GM21360 (cell line): ENCODE measurements at regions not wholly inside any gene's neighbourhood (a gene's known extent, or its start where the extent isn't known, plus 50 kb on each side); places are given as distances from the start of the nearest gene placed in this dataset.
"Not testable (repeated sequence)": the region's sequence is repeated elsewhere in the genome, so short reads cannot be mapped to it uniquely, and the experiment has no call there.

Experiments
- ATAC-seq: cut with Tn5 transposase; IDR thresholded peaks from one replicate; pipeline ENCODE4 v1.9.1; 2021; ENCODE audit warnings: mild to moderate bottlenecking, moderate library complexity; ENCODE audit not compliant: unreplicated experiment

DNA sequence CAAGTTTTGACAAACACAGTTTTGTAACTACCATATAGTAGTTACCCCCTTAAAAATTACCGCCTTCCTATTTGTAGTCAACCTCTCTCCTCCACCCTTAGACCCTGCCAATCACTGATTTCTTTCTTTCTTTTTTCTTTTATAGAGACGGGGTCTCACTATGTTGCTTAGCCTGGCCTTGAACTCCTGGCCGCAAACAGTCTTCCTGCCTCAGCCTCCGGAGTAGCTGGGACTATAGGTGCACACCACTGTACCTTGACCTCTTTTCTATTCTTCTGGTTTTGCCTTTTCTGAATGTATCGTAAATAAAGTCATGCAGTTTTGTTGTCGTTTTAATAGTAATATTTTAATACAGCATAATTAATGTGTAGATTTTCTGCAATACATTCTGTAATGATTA is 460.3 kb downstream of the EPM2A start:
- ATAC-seq = no peak

DNA sequence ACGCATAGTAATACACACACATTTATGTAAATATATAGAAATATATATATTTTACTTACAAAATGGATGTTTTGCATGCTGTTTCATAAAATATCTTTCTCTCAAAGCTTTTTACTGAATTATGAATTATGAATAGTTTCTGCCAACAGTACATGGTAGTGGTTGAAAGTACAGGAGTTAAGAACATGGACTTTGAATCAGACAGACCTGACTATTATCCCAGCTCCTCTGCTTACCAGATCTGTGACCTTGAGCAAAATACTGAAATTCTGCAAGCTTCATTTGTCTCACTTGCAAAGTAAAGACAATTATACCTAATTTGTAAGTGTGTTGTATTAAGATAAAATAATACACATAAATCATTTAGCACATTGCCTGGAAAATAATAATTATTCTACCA is 459.5 kb downstream of the EPM2A start:
- no peak for ATAC-seq

DNA sequence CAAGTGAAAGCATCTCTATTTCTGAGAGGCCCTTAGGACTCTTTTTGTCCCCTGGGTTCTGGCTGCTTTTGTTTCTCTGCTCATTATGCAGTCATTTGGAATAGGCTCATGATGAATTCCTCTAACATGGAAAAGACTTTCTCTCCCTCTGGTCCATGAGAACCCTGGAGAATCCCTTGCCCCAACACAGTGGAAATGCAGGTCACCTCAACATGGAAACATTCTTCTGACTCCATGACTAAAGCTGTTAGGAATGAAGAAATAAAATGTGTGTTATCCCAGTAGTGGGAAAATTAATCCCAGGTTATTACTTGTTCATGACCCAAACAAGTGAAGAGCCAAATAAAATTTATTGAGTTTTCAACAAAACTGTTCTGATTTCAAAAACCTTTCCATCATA is 458.6 kb downstream of the EPM2A start:
- ATAC-seq = no peak

DNA sequence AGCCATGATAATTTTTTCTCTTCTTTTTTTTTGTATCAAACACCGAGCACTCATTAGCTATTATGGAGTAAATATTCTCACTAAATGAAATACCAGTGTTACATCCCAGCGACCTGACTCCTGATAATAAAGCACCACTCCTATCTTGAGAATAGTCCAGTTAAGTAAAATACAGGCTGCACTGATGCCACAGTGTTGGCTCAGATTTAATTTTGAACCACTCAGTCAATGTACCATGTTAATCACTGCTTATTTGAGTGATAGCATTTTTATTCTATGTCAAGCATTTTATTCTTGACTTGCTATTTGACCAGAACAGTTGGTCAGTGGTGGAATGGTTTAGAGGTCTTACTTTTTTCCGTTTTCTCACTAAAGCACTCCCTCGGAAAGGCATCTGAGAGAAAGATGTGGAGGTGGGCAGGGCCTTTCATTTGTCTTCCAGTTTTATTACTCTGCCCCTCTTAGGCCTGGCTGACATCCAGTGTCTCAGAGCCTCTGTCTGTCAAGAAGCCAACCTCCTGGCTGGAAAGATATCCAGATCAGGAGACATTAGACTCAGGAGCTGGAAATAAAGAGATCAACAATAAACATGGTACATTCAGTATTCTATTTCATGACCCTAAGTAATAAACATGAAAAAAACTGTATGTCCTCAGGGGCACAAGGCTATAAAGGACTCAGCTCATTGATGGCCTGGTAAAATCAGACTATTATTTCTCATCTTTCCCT is 457.8 kb downstream of the EPM2A start:
- ATAC-seq = no peak

DNA sequence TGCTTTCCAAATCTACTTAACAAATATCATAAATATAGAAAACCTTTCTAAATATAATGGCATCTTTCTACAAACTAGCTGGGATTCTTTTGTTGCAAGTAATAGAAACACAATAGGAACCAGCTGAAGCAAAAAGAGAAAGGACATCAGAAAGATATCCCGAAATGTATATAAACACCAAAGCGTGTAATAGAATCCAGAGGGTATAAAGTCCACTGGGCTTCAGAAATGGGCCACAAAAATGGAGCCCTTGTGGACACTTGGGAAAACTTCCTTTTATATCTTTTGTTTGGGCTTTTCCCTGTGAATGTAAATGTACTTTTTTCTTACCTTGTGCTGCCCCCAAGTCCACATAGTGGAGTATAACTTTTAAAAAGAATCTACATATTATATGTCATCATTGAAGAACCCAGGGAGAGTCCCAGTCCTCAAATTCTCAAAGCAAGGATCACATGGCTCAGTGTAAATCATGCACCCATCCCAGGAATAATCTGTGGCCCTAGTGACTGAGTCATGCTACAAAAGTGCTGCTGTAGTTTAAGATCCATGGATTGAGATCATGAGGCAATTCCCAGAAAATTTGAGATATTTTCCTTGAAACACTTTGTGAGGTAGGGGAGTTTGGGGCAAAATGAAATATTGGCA is 457.0 kb downstream of the EPM2A start:
- ATAC-seq = no peak

DNA sequence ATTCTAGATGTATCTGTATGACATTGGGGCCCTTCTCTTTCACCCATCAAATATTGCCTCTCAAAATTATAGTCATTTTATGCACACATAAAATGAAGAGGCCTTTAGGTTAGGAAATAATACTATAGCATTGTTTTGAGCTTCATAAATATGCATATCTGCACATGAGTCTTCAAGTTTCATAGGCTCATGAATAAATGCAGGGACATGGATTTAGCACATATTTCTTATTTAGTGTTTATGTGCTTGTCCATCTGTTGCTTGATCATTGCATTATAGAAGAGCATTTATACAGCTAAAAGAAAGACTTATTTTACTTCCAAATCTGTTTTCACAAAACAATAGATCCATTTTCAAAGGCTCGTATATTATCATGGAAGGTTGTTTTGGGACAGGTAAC is 455.8 kb downstream of the EPM2A start:
- ATAC-seq = no peak

DNA sequence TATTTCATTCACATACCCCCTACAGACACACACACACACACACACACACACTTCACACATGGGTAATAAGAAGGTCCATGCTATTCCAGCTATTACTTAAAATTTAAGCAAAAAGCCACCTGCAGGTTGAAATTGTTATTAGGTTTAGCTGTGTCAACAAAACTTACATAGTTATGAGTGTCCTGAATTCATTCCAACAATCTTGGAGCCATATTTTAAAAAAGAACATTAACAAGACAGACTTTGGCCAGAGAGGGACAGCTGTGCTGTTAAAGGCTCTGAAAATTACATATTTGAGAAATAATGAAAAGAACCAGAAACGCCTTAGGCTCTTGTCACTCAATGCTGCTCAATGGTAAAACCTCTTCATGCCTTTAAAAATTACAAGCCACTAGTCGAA is 455.3 kb downstream of the EPM2A start:
- no peak for ATAC-seq

DNA sequence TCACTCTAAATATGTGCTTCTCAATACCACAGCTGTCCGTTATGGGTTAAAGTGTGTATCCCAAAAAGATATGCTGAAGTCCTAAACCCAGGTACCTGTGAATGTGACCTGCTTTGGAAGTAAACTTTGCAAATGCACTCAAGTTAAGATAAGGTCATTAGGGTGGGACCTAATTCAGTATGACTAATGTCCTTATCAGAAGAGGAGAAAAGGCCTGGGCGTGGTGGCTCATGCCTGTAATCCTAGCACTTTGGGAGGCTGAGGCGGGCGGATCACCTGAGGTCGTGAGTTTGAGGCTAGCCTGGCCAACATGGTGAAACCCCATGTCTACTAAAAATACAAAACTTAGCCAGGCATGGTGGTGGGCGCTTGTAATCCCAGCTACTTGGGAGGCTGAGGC is 452.1 kb downstream of the EPM2A start:
- not testable (repeated sequence) for ATAC-seq

DNA sequence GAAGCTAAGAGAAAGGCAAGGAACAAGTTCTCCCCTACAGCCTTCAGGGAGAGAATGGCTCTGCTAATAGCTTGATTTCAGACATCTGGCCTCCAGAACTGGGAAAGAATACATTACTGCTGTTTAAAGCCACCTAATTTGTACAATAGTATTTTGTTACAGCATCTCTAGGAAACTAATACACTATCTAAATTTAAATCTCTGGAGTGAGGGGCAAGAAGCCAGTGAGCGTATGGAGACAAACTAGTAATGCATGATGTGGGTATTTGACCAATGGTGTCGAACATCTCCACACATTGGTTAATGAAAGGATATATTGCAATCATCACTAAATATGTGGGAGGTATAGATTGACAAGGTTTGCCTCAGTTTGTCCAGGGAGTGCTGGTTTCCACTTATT is 451.5 kb downstream of the EPM2A start:
- ATAC-seq = no peak

DNA sequence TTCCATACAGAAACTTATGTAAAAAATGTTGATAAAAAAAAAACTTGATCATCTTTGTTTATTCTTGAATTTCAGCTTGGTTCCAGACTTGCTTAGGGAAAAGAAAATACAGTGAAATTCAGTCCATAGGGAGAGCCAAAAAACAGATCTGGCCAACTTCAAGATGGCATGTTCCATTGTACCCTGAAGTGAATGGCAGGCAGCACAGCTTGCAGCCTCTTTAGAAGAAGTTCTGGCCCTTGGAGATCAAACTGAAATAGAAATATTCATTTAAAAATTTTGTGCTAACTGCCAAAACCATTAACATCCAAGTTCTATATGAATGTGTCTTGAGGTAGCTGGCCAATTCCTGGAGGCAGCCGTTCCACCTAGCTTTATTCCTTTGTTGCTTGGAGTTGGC is 448.4 kb downstream of the EPM2A start:
- ATAC-seq = no peak

DNA sequence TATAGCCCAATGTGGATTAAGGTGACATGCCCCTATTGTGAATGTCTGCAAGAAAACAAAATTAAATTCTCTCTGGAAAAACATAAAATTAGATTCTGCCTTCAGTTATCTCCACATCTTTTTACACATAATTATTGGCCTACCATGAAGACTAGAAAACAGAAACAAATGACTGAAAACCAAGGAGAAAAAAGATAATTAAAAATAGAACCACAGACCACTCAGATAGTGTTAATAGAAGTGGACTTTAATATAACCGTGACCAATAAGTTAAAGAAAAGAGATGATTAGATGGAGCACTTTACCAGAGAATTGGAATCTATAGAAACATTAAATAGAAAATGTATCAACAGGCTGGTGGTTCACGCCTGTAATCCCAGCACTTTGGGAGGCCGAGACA is 445.7 kb downstream of the EPM2A start:
- ATAC-seq = no peak

DNA sequence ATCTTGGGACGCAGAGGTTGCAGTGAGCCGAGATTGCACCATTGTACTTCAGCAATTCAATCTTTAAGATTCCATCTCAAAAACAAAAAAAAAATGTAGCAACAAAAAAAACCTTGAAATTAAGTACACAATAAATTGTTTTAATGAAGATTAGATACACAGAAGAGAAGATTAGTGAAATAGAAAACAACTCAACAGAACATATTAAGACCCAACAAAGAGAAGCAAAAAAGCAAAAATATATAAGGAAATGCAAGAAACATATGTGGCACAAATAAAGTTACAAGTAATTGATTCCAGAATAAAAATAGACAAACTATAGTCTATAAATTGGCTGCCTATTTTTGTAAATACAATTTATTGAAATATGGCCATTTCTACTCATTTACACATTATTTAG is 445.2 kb downstream of the EPM2A start:
- no peak for ATAC-seq

DNA sequence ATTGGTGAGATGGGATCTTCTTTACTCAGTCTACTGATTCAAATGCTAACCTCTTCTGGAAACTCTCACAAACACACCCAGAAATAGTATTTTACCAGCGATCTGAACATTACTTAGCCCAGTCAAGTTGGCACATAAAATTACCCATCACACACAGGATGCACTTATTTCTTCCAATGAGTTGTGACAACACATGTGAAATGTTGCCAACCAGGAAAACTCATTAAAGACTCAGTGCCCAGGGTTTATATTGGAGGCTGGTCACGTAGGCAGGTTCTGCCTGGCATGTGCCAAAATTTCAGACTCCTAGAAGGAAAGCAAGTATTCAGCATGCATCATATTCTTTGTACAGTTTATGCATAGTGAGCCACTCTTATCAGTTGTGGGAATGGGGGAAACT is 443.3 kb downstream of the EPM2A start:
- no peak for ATAC-seq

DNA sequence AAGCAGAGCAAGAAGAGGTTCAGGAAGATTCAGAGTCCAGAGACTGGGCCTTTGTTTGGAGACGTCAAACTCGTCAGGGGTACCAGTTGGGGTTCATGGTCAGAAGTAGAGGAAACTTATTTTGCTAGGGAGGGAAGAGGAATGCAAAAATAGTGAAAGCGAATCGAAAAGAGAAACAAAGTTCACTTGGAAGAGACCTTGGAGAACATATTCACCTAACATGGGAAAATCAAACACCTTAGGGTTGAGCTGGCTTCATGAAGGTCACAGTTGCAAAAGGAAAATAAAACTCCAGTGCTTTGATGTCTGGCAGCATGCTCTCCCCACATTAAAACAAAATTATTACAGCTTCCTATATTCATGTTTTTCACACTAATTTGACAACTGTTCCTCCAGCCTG is 440.4 kb downstream of the EPM2A start:
- ATAC-seq = no peak

DNA sequence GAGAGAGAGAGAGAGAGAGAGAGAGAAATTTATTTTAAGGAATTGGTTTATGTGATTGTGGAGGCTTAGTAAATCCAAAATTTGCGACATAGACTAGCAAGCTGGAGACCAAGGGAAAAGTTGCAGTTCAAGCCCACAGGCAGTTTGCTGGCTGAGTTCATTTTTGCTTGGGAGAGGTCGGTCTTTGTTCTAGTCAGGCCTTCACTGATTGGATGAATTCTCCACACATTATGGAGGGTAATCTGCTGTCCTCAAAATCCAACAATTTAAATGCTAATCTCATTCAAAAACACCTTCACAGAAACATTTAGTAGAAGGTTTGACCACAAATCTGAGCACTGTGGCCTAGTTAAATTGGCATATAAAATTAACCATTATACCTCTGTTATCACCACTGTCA is 439.6 kb downstream of the EPM2A start:
- ATAC-seq = no peak

DNA sequence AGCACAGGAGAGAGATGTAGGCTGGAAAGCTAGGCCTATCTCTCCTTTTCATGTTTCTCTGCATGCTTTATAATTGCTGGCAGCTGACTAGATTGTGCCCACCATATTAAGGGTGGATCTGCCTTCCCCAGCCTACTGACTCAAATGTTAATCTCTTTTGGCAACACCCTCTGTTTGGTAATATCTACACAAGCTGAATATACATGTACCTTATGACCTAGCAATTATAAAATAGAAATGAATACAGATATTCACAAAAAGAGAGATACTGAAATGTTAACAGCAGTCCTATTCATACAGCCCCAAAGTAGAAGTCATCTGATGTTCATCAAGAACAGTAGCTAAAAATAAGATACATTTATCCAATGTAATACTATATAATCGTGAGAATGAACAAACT is 429.6 kb downstream of the EPM2A start:
- ATAC-seq = no peak

DNA sequence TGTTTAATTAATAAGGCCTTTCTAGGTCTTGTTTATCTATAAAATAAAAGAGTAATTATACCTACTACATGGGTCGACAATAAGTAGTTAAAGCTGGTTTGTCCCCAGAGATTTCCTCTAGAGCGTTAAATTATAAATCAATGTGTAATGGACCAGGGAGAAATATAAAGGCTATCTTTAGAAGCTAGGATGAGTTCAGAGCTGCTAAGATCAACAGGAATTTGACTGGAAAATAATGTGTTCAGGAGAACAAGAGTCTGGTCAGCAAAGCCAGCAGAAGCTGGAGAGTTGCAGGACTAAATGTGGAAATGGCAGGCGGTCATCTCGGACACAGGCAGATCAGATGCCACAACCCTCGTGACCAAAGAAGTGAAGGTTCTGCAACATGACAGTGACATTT is 428.8 kb downstream of the EPM2A start:
- no peak for ATAC-seq

DNA sequence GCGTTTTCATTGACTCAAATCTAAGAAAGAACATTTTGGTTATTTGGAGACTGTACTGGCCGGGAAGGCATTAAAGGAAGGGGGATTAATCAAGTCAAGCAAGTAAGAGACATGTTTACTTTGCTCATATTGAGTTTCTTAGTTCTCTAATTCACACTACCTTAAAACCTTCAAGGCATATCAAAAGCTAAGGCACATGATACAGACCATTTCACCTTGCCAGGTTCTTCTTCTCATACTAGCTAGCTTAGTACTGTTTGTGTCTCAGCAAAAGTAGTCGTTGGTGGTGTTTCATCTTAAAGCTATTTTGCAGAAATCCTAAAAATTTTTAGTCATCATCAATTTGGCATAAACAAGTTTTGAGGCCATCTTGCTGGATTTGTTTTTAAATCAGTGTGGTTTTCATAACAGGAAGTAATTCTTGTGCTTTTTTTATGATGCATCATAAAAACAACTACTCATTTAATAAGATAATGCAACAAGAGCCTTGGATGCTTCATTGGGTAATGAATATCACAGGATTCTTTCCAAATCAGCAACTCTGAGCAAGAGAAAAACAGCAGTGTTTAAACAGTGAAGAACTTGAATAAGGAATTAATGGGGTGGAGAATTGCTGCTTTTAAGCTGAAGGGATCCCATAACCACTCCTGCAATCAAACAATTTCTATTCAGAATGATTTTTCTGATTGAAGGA is 425.3 kb downstream of the EPM2A start:
- ATAC-seq = no peak

DNA sequence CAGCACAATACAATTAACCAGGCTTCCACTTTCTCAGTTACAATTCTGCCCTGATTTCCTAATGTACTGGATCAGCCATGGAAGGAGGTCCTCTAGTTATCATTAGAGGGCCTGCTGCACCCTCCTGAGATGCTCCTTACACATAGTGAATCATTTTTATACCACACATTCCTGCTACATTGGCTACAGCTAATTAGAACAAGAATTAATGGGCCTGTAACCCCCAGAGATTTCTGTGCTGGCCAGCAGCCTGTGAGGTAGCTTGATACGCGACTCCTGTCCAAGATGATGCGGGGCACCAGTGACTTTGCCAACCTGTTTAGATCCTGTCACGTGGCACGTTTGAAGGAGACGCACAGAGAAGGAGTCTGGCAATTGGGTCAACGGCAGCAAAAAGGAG is 422.8 kb downstream of the EPM2A start:
- no peak for ATAC-seq

DNA sequence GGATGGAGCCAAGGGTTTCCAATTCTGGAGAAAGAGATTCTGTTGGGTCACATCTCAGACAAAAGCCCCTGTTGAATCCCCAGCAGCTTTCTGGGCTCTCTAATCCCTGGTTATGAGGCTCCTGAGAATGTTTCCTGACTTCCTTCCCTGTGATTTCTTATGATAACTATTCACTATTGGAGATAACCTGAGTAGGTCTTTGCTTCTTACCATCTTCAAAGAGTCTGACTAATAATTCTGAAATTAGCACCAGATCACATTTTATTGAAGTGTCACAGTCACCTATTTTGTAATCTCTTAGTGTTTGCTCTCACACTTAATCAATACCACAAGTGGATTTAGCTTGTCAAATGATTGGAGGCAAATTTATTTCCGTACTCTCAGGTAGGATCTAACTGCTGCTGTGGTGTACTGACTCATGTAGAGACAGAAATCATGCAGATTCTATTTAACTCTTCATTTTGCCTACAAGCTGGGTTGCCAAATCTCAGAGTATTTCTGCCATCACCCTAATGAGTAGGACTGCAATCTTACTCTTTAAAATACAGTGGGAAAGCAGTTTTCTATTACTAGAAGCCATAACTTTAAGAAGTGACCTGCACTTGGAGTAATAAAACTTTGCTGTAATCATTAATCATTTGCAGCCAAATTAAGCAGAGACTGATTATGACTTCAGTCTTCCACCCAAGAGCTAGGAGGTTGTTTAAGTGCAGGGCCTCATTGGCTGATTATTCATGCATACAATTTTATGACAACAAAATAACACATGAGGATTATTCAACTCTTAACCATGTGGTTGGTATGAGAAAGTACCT is 422.1 kb downstream of the EPM2A start:
- ATAC-seq = no peak

DNA sequence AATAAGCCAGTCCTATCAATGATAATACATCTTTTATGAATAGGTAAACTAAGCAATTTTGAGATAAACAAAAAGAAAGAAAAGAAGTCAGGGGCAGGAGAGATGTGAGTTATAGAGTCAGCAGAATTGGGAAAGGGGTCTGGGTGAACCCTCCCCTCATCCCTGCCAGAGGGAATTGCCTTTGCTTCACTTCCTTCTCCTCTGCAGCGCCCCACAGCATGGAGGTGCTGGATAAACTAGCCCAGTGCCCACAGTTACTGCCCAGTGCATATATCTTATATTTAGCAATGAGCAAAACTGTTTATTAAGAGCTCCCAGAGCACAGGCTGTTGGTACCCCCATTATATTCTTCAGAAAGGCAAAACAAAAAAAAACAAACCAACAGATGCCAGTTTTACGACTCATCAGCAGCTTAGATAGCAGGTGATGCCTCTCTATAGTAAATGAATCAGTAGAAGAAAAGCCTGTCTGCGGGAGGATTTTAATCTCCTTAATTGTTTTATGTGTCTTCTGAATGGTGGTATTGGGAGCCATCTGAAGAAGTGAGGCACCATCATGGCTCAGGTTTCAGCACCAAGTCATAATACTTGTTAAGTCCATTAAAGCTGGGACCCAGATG is 419.2 kb downstream of the EPM2A start:
- ATAC-seq = no peak
